Upper lobe of left lung (tissue), 6 donors: ENCODE measurements at regions not wholly inside any gene's neighbourhood (a gene's known extent, or its start where the extent isn't known, plus 50 kb on each side); places are given as distances from the start of the nearest gene placed in this dataset.

Source experiments
- ATAC-seq, 2 donors: fragments of 200-7000 bp; cut with Tn5 transposase; one replicate each; pipeline ENCODE4 v1.9.1; 2022; ENCODE audit warnings: mild to moderate bottlenecking in 2 of 2, moderate library complexity in 2 of 2; ENCODE audit not compliant: low FRiP score in 2 of 2
- DNase-seq, 2 donors: peaks; one replicate each; pipeline ENCODE4 v3.0.0-alpha.2; 2019 to 2020
- H3K27ac ChIP-seq, 4 donors: fragments of 200-600 bp; sonication (generic); one replicate each; pipeline ENCODE4 v1.5.1; 2016 to 2019
- H3K27me3 ChIP-seq, 4 donors: fragments of 200-600 bp; sonication (generic); one replicate each; pipeline ENCODE4 v1.5.1; 2017 to 2019
- H3K36me3 ChIP-seq, 4 donors: fragments of 200-600 bp; sonication (generic); one replicate each; pipeline ENCODE4 v1.5.1; 2016 to 2019
- H3K4me1 ChIP-seq, 4 donors: fragments of 200-600 bp; sonication (generic); one replicate each; pipeline ENCODE4 v1.5.1; 2018 to 2019
- H3K4me3 ChIP-seq, 4 donors: fragments of 200-600 bp; sonication (generic); one replicate each; pipeline ENCODE4 v1.5.1; 2017 to 2019; ENCODE audit warnings: mild to moderate bottlenecking in 2 of 4, moderate library complexity in 1 of 4
- H3K9me3 ChIP-seq, 4 donors: fragments of 200-600 bp; sonication (generic); one replicate each; pipeline ENCODE4 v1.5.1; 2018 to 2019
- EP300 ChIP-seq, 4 donors: sonication (generic); formaldehyde crosslinking; IDR thresholded peaks; one replicate each; pipeline ENCODE4 v1.5.1; 2017; ENCODE audit warnings: antibody characterized with exemption in 4 of 4, control low read depth in 2 of 4
- POLR2A ChIP-seq, 4 donors: fragments of 450-650 bp; IDR thresholded peaks; one replicate each; pipeline ENCODE4 v1.5.1; 2016 to 2017; ENCODE audit warnings: antibody characterized with exemption in 4 of 4, mild to moderate bottlenecking in 2 of 4
- POLR2AphosphoS5 ChIP-seq, 2 donors: sonication (generic); formaldehyde crosslinking; IDR thresholded peaks; one replicate each; pipeline ENCODE4 v1.5.1; 2017; ENCODE audit warnings: antibody characterized with exemption in 2 of 2
- WGBS, 2 donors: methylation state at CpG; one replicate each; pipeline ENCODE4 v1.1.5; 2017 to 2018; 5-methylcytosine and 5-hydroxymethylcytosine counted together
- TF ChIP-seq, protein P1 (sequence below), 6 experiments: fragments of 450-650 bp in 4 of 6; fragments of 200-600 bp in 2 of 6; sonication (generic) in 2 of 6; IDR thresholded peaks; one replicate each; pipeline ENCODE4 v1.5.1; 2016 to 2019; ENCODE audit warnings: antibody characterized with exemption in 6 of 6
- donor health status: DM: no; HTN: no; CAD: no; lungs with moderate emphysema.
- donor health status: DM: no; HTN: yes; CAD: no; lungs with severe emphysema.

DNA sequence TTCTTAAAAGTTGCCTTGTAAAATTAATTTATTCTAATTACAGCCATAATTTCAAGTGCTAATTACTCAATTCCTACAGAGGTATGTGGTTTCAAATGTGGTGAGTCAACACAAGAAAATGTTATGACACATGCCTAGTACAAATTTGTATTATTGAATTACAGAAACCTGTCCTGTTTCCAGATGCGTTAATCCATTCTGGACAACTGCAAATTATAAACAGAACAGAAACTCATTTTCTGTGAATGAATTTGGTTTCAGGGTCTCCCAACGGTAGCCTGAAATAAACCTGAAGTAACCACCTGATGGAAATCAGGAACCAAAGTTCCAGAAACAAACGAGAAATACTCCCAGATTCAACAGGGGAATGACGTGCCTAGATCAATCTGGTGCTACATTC is 328.6 kb upstream of the F9 start:
- Histone ChIP-seq H3K9me3 (no peaks in the 10 kb centered on the region), H3K4me1 (peaks cover 0 to 21% (median 0%) of the 10 kb centered on the region in 4 donors), H3K27me3 (peaks cover 0 to 10% (median 0%) of the 10 kb centered on the region in 4 donors), H3K4me3 (no peak overlapping the region), H3K27ac (no peak overlapping the region), H3K36me3 (no peaks in the 10 kb centered on the region)
- TF ChIP-seq POLR2A (IDR thresholded peaks at IDR 0.05) = no peak
- TF ChIP-seq, protein P1, sequence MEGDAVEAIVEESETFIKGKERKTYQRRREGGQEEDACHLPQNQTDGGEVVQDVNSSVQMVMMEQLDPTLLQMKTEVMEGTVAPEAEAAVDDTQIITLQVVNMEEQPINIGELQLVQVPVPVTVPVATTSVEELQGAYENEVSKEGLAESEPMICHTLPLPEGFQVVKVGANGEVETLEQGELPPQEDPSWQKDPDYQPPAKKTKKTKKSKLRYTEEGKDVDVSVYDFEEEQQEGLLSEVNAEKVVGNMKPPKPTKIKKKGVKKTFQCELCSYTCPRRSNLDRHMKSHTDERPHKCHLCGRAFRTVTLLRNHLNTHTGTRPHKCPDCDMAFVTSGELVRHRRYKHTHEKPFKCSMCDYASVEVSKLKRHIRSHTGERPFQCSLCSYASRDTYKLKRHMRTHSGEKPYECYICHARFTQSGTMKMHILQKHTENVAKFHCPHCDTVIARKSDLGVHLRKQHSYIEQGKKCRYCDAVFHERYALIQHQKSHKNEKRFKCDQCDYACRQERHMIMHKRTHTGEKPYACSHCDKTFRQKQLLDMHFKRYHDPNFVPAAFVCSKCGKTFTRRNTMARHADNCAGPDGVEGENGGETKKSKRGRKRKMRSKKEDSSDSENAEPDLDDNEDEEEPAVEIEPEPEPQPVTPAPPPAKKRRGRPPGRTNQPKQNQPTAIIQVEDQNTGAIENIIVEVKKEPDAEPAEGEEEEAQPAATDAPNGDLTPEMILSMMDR (IDR thresholded peaks at IDR 0.05) = no peak
- TF ChIP-seq EP300 (IDR thresholded peaks at IDR 0.05) = no peak
- TF ChIP-seq POLR2AphosphoS5 (IDR thresholded peaks at IDR 0.05) = no peak
- WGBS, 2 donors = 41 to 70% methylated on average over 4 of the region's 4 CpGs
- no peak for ATAC-seq
- DNase-seq = no peak

DNA sequence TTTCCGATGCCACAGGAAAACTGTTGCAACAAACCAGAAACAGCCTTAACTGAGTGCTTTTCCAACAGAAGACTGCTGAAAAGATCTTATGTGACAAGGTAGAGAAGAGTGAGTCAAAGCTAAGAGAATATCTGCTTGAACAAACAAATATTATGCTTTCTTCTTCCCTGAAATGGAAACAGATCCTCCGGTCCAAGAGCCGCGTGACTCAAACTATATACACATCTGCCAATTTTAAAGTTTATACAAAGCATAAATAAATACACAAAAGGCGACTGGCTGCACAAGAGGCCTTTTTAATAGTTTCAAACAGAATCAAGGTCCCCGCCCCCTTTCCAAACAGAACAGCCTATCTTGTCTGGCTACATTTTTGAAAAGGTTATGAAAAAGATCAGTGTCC is 329.7 kb upstream of the F9 start:
- no peak for ATAC-seq
- TF ChIP-seq, protein P1 (IDR thresholded peaks at IDR 0.05) = no peak
- WGBS, 2 donors = 35 to 53% methylated on average over 6 of the region's 6 CpGs
- Histone ChIP-seq H3K27ac (no peak overlapping the region), H3K9me3 (no peaks in the 10 kb centered on the region), H3K4me3 (no peak overlapping the region), H3K4me1 (peaks cover 0 to 21% (median 0%) of the 10 kb centered on the region in 4 donors), H3K27me3 (peaks cover 0 to 10% (median 0%) of the 10 kb centered on the region in 4 donors), H3K36me3 (no peaks in the 10 kb centered on the region)
- no peak for DNase-seq

DNA sequence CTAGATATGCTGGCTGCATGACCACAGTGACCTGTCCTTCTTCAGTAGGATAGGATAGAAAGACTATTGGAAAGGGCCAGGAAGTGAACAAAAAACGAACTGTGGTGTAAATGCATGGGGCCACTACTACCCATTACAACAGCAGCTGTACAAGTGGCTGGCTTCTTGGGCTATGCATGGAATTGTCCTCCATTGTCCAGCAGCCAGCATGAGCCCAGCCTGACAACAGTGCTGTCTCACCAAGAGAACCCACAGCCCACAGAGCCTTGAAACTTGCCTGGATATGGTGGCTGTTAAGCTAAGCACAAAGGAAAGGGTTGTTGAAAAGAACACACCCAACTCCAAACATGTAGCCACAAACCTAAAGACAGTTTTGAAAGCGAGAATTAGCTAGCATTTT is 330.2 kb upstream of the F9 start:
- peaks cover 0 to 18% (median 0%) of the 10 kb centered on the region in 4 donors for H3K4me1 ChIP-seq
- H3K36me3 ChIP-seq = no peaks in the 10 kb centered on the region
- H3K27me3 ChIP-seq = peaks cover 0 to 10% (median 0%) of the 10 kb centered on the region in 4 donors
- no peak overlapping the region for H3K4me3 ChIP-seq
- ATAC-seq (no peak), DNase-seq (no peak)
- TF ChIP-seq POLR2AphosphoS5 (IDR thresholded peaks at IDR 0.05) (no peak), POLR2A (IDR thresholded peaks at IDR 0.05) (no peak), EP300 (IDR thresholded peaks at IDR 0.05) (no peak)
- TF ChIP-seq, protein P1 (IDR thresholded peaks at IDR 0.05) = no peak
- 39 to 51% methylated on average over 2 of the region's 2 CpGs for WGBS, 2 donors
- H3K27ac ChIP-seq = no peak overlapping the region
- no peaks in the 10 kb centered on the region for H3K9me3 ChIP-seq

DNA sequence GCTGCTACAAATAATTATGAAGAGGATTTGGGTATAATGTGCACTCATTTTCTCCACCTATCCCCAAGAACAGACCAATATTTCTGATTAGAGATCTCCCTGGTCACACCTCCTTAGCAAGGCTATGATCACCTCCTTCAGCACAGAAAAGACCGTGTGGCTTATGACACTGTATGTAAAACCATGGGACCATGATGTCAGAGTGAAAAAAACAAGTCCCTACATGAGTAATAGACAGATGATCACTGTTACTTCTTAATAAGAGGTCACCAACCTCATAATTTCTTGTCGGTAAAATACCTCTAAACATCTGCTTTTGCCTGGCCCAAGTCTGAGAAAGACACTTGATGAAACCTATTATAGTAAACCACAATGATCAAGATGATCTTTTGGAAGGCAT is 330.6 kb upstream of the F9 start:
- WGBS, 2 donors = 79 to 92% methylated on average over 2 of the region's 2 CpGs
- no peak overlapping the region for H3K4me3 ChIP-seq

DNA sequence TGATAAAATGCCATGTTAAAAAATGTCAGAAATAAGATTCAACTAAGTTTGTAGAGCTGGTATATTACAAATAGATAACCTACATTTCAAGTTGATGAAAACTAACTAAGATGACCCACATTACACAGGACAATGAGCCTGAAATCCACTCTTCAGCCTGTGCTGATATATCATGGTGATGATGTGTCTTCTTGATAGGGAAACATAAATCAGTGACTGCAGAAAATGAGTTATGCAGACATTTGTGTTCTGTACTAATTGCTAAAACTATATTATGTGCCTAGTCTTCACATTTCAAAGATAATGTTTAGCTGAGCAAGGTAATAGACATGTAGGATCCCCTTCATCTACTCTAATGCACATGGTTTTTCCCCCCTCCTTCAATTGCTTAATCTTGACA is 331.6 kb upstream of the F9 start:
- Histone ChIP-seq H3K36me3 (no peaks in the 10 kb centered on the region), H3K4me3 (no peak overlapping the region), H3K27me3 (peaks cover 0 to 6% (median 0%) of the 10 kb centered on the region in 4 donors), H3K4me1 (peaks cover 0 to 6% (median 0%) of the 10 kb centered on the region in 4 donors), H3K27ac (no peak overlapping the region), H3K9me3 (no peaks in the 10 kb centered on the region)
- DNase-seq = no peak
- no peak for TF ChIP-seq EP300 (IDR thresholded peaks at IDR 0.05)
- TF ChIP-seq POLR2A (IDR thresholded peaks at IDR 0.05) = no peak
- TF ChIP-seq, protein P1 (IDR thresholded peaks at IDR 0.05) = no peak
- no peak for TF ChIP-seq POLR2AphosphoS5 (IDR thresholded peaks at IDR 0.05)
- ATAC-seq = no peak

More for the DNA sequence above, 330.6 kb upstream of the F9 start:
- no peaks in the 10 kb centered on the region for H3K9me3 ChIP-seq
- H3K27ac ChIP-seq = no peak overlapping the region
- TF ChIP-seq, protein P1 (IDR thresholded peaks at IDR 0.05) = no peak
- TF ChIP-seq EP300 (IDR thresholded peaks at IDR 0.05) (no peak), POLR2A (IDR thresholded peaks at IDR 0.05) (no peak), POLR2AphosphoS5 (IDR thresholded peaks at IDR 0.05) (no peak)
- peaks cover 0 to 14% (median 0%) of the 10 kb centered on the region in 4 donors for H3K4me1 ChIP-seq
- peaks cover 0 to 7% (median 0%) of the 10 kb centered on the region in 4 donors for H3K27me3 ChIP-seq
- DNase-seq (no peak), ATAC-seq (no peak)
- H3K36me3 ChIP-seq = no peaks in the 10 kb centered on the region
